HFFc6 (cell line): ENCODE measurements at regions not wholly inside any gene's neighbourhood (a gene's known extent, or its start where the extent isn't known, plus 50 kb on each side); places are given as distances from the start of the nearest gene placed in this dataset.

Experiments used
- DNase-seq: peaks from one replicate; pipeline ENCODE4 v3.0.0-alpha.2; 2018
- H3K27ac Mint-ChIP-seq: 2 replicates; pipeline ENCODE4 v1.8.0; 2020; ENCODE audit warnings: mild to moderate bottlenecking, mixed read lengths
- H3K27me3 Mint-ChIP-seq: 2 replicates; pipeline ENCODE4 v1.8.0; 2021; ENCODE audit warnings: mild to moderate bottlenecking, moderate library complexity, mixed read lengths; ENCODE audit not compliant: insufficient read depth
- H3K36me3 Mint-ChIP-seq: 2 replicates; pipeline ENCODE4 v1.8.0; 2021; ENCODE audit warnings: low read depth, mixed read lengths
- H3K4me1 Mint-ChIP-seq: 2 replicates; pipeline ENCODE4 v1.8.0; 2020; ENCODE audit warnings: low read depth, mixed read lengths
- H3K4me3 Mint-ChIP-seq: 2 replicates; pipeline ENCODE4 v1.8.0; 2020; ENCODE audit warnings: mild to moderate bottlenecking, moderate library complexity, mixed read lengths
- H3K9me3 Mint-ChIP-seq: 2 replicates; pipeline ENCODE4 v1.8.0; 2020; ENCODE audit warnings: mild to moderate bottlenecking, mixed read lengths
- CTCF ChIP-seq: fragments of 200-600 bp; sonication (generic); IDR thresholded peaks from 2 replicates; pipeline ENCODE4 v1.5.0; 2021; ENCODE audit warnings: antibody characterized with exemption, mild to moderate bottlenecking

- peak overlapping the region; percentile 54; the same call in 1 of the 2 replicates for H3K27ac Mint-ChIP-seq
- peaks cover 9% of the 10 kb centered on the region; the same call in 1 of the 2 replicates for H3K9me3 Mint-ChIP-seq
- H3K27me3 Mint-ChIP-seq: 0 out of 2 replicates have a peak, but pooled peaks cover 2% of the 10 kb centered on the region
- TF ChIP-seq CTCF: no peak
- no peak overlapping the region for H3K4me3 Mint-ChIP-seq
- peaks cover 28% of the 10 kb centered on the region; the same call in 1 of the 2 replicates for H3K4me1 Mint-ChIP-seq
- H3K36me3 Mint-ChIP-seq: no peaks in the 10 kb centered on the region; the same call in 1 of the 2 replicates
- DNase-seq: peak; percentile 58
These were observed 497.4 kb downstream of the CMPK2 start for GRCh38 chr2:6368281-6368680.

- Mint-ChIP-seq H3K36me3 (no peaks in the 10 kb centered on the region; the same call in 1 of the 2 replicates), H3K9me3 (peaks cover 9% of the 10 kb centered on the region), H3K4me3 (no peak overlapping the region), H3K27me3 (0 out of 2 replicates have a peak, but pooled peaks cover 2% of the 10 kb centered on the region), H3K4me1 (peaks cover 32% of the 10 kb centered on the region; the same call in 1 of the 2 replicates), H3K27ac (no peak overlapping the region)
- no peak for TF ChIP-seq CTCF
- no peak for DNase-seq
These were observed 496.4 kb downstream of the CMPK2 start for GRCh38 chr2:6369266-6369665.

- H3K27ac Mint-ChIP-seq: no peak overlapping the region
- H3K4me3 Mint-ChIP-seq: no peak overlapping the region
- H3K27me3 Mint-ChIP-seq: 0 out of 2 replicates have a peak, but pooled peaks cover 2% of the 10 kb centered on the region
- TF ChIP-seq CTCF: no peak
- H3K36me3 Mint-ChIP-seq: no peaks in the 10 kb centered on the region; the same call in 1 of the 2 replicates
- DNase-seq: peak; percentile 28
- H3K9me3 Mint-ChIP-seq: peaks cover 13% of the 10 kb centered on the region
- peaks cover 32% of the 10 kb centered on the region; the same call in 1 of the 2 replicates for H3K4me1 Mint-ChIP-seq
These were observed 494.8 kb downstream of the CMPK2 start for GRCh38 chr2:6370753-6371551.

- Mint-ChIP-seq H3K4me3 (no peak overlapping the region), H3K27me3 (0 out of 2 replicates have a peak, but pooled peaks cover 2% of the 10 kb centered on the region), H3K36me3 (no peaks in the 10 kb centered on the region; the same call in 1 of the 2 replicates), H3K27ac (no peak overlapping the region), H3K4me1 (peaks cover 32% of the 10 kb centered on the region; the same call in 1 of the 2 replicates), H3K9me3 (peaks cover 8% of the 10 kb centered on the region)
- no peak for TF ChIP-seq CTCF
- DNase-seq: peak; percentile 88
These were observed 493.3 kb downstream of the CMPK2 start for GRCh38 chr2:6372317-6372901.

GRCh38 chr2:6381326-6381725, 484.4 kb downstream of the CMPK2 start:
- no peaks in the 10 kb centered on the region for H3K4me1 Mint-ChIP-seq
- peaks cover 22% of the 10 kb centered on the region for H3K9me3 Mint-ChIP-seq
- H3K27ac Mint-ChIP-seq: no peak overlapping the region
- peaks cover 2% of the 10 kb centered on the region; the same call in 1 of the 2 replicates for H3K27me3 Mint-ChIP-seq
- DNase-seq: no peak
- no peak overlapping the region for H3K4me3 Mint-ChIP-seq
- no peak for TF ChIP-seq CTCF
- no peaks in the 10 kb centered on the region for H3K36me3 Mint-ChIP-seq
